ENCODE measurements at regions not wholly inside any gene's neighbourhood (a gene's known extent, or its start where the extent isn't known, plus 50 kb on each side); places are given as distances from the start of the nearest gene placed in this dataset.
"Not testable (repeated sequence)": the region's sequence is repeated elsewhere in the genome, so short reads cannot be mapped to it uniquely, and the experiment has no call there.

- no peaks in the 10 kb centered on the region for H3K36me3 ChIP-seq (ENCODE audit: control insufficient read depth, insufficient read depth, low read length)
- no peaks in the 10 kb centered on the region for H3K27me3 ChIP-seq (ENCODE audit: control insufficient read depth, insufficient read depth, low read length)
- no peak overlapping the region for H3K27ac ChIP-seq (ENCODE audit: insufficient read depth, low read length)
- H3K4me1 ChIP-seq (ENCODE audit: control insufficient read depth, extremely low read depth, insufficient read depth, low read length) = no peaks in the 10 kb centered on the region
- no peak overlapping the region for H2AFZ ChIP-seq (ENCODE audit: low read length)
- no peak for TF ChIP-seq EZH2 (IDR thresholded peaks at IDR 0.05; ENCODE audit: low read length, missing control alignments)
- TF ChIP-seq, protein P1, sequence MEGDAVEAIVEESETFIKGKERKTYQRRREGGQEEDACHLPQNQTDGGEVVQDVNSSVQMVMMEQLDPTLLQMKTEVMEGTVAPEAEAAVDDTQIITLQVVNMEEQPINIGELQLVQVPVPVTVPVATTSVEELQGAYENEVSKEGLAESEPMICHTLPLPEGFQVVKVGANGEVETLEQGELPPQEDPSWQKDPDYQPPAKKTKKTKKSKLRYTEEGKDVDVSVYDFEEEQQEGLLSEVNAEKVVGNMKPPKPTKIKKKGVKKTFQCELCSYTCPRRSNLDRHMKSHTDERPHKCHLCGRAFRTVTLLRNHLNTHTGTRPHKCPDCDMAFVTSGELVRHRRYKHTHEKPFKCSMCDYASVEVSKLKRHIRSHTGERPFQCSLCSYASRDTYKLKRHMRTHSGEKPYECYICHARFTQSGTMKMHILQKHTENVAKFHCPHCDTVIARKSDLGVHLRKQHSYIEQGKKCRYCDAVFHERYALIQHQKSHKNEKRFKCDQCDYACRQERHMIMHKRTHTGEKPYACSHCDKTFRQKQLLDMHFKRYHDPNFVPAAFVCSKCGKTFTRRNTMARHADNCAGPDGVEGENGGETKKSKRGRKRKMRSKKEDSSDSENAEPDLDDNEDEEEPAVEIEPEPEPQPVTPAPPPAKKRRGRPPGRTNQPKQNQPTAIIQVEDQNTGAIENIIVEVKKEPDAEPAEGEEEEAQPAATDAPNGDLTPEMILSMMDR (conservative IDR thresholded peaks at IDR 0.05 in 1 of 2, IDR thresholded peaks at IDR 0.05 in 1 of 2; ENCODE audit: low read depth in 1 of 2, low read length in 2 of 2) = no peak
- H3K4me2 ChIP-seq (ENCODE audit: extremely low read depth, insufficient read depth, low read length) = no peak overlapping the region
- no peak overlapping the region for H3K9ac ChIP-seq (ENCODE audit: insufficient read depth, low read length)
- no peaks in the 10 kb centered on the region for H3K9me3 ChIP-seq (ENCODE audit: control insufficient read depth, insufficient read depth, low read depth, low read length)
- no peaks in the 10 kb centered on the region for H4K20me1 ChIP-seq (ENCODE audit: control insufficient read depth, extremely low read depth, insufficient read depth, low read length)
- no peak overlapping the region for H3K4me3 ChIP-seq (replicated peaks in 1 of 4; ENCODE audit: control extremely low read depth in 1 of 4, insufficient read depth in 1 of 4, low read depth in 3 of 4, low read length in 4 of 4)
- peak in 1 of 2 donors; percentile 4 for DNase-seq (ENCODE audit: low read depth in 2 of 2)
- no peaks in the 10 kb centered on the region for H3K79me2 ChIP-seq (ENCODE audit: control insufficient read depth, insufficient read depth, low read length)
Observed at GRCh38 chr12:23253191-23253590, 628.2 kb downstream of the ETNK1 start.

DNA sequence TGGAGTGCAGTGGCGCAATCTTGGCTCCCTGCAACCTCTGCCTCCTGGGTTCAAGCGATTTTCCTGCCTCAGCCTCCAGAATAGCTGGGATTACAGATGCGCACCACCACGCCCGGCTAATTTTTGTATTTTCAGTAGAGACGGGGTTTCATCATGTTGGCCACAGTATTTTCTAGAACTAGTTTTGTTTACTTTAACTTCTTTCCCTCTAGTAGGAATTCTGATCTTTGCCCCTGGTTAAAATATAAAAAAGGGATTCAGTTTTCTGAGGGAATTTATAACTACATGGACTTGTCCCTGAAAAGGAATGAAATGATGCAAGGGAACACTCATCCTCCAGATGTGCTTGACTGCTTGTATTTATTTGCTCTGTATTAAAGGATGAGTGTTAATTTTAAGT is 628.9 kb downstream of the ETNK1 start:
- H3K27ac ChIP-seq (ENCODE audit: insufficient read depth, low read length); H3K9ac ChIP-seq (ENCODE audit: insufficient read depth, low read length); H2AFZ ChIP-seq (ENCODE audit: low read length); H3K36me3 ChIP-seq (ENCODE audit: control insufficient read depth, insufficient read depth, low read length); H3K4me3 ChIP-seq (replicated peaks in 1 of 4; ENCODE audit: control extremely low read depth in 1 of 4, insufficient read depth in 1 of 4, low read depth in 3 of 4, low read length in 4 of 4); H3K79me2 ChIP-seq (ENCODE audit: control insufficient read depth, insufficient read depth, low read length); H3K9me3 ChIP-seq (ENCODE audit: control insufficient read depth, insufficient read depth, low read depth, low read length); H3K27me3 ChIP-seq (ENCODE audit: control insufficient read depth, insufficient read depth, low read length); H3K4me1 ChIP-seq (ENCODE audit: control insufficient read depth, extremely low read depth, insufficient read depth, low read length); H4K20me1 ChIP-seq (ENCODE audit: control insufficient read depth, extremely low read depth, insufficient read depth, low read length); H3K4me2 ChIP-seq (ENCODE audit: extremely low read depth, insufficient read depth, low read length): not testable (repeated sequence)
- DNase-seq (ENCODE audit: low read depth in 2 of 2) = peak in 1 of 2 donors; percentile 35

GRCh38 chr12:23259558-23259957 is 634.6 kb downstream of the ETNK1 start:
- no peak overlapping the region for H2AFZ ChIP-seq (ENCODE audit: low read length)
- DNase-seq (ENCODE audit: low read depth in 2 of 2) = no peak
- TF ChIP-seq, protein P1 (conservative IDR thresholded peaks at IDR 0.05 in 1 of 2, IDR thresholded peaks at IDR 0.05 in 1 of 2; ENCODE audit: low read depth in 1 of 2, low read length in 2 of 2) = no peak
- no peak for TF ChIP-seq EZH2 (IDR thresholded peaks at IDR 0.05; ENCODE audit: low read length, missing control alignments)
- H3K79me2 ChIP-seq (ENCODE audit: control insufficient read depth, insufficient read depth, low read length) = no peaks in the 10 kb centered on the region
- H3K4me1 ChIP-seq (ENCODE audit: control insufficient read depth, extremely low read depth, insufficient read depth, low read length) = no peaks in the 10 kb centered on the region
- H3K4me3 ChIP-seq (replicated peaks in 1 of 4; ENCODE audit: control extremely low read depth in 1 of 4, insufficient read depth in 1 of 4, low read depth in 3 of 4, low read length in 4 of 4) = no peak overlapping the region
- H3K27me3 ChIP-seq (ENCODE audit: control insufficient read depth, insufficient read depth, low read length) = no peaks in the 10 kb centered on the region
- no peaks in the 10 kb centered on the region for H3K9me3 ChIP-seq (ENCODE audit: control insufficient read depth, insufficient read depth, low read depth, low read length)
- no peaks in the 10 kb centered on the region for H3K36me3 ChIP-seq (ENCODE audit: control insufficient read depth, insufficient read depth, low read length)
- H4K20me1 ChIP-seq (ENCODE audit: control insufficient read depth, extremely low read depth, insufficient read depth, low read length) = no peaks in the 10 kb centered on the region
- no peak overlapping the region for H3K27ac ChIP-seq (ENCODE audit: insufficient read depth, low read length)
- no peak overlapping the region for H3K4me2 ChIP-seq (ENCODE audit: extremely low read depth, insufficient read depth, low read length)
- no peak overlapping the region for H3K9ac ChIP-seq (ENCODE audit: insufficient read depth, low read length)
